ENCODE measurements at regions not wholly inside any gene's neighbourhood (a gene's known extent, or its start where the extent isn't known, plus 50 kb on each side); places are given as distances from the start of the nearest gene placed in this dataset.

DNA sequence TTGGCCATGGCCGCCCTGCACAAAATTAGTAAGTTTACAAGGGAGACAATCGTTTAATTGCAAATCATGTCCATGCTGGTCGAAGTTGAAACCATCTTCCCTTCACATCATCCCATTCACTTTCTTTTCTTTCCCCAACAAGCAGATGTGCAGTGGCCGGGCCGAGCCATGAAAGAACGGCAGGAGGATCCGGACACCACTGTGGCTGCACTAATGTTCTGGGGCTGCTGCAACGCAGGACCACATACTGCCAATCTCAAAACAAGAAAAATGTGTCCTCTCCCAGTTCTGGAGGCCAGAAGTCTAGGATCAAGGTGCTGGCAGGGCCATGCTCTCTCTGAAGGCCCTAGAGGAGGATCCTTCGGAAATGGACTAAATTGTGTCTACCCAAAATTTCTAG, 227.4 kb upstream of the MYT1L start:
- CTCF ChIA-PET: no interaction called here
- Mint-ChIP-seq H3K4me1 (no peaks in the 10 kb centered on the region), H3K9me3 (peaks cover 2% of the 10 kb centered on the region), H3K27me3 (no peaks in the 10 kb centered on the region), H3K27ac (no peak overlapping the region), H3K36me3 (ENCODE audit: low read depth) (no peaks in the 10 kb centered on the region), H3K4me3 (no peak overlapping the region)
- DNase-seq: no peak
- POLR2A ChIA-PET: no interaction called here

DNA sequence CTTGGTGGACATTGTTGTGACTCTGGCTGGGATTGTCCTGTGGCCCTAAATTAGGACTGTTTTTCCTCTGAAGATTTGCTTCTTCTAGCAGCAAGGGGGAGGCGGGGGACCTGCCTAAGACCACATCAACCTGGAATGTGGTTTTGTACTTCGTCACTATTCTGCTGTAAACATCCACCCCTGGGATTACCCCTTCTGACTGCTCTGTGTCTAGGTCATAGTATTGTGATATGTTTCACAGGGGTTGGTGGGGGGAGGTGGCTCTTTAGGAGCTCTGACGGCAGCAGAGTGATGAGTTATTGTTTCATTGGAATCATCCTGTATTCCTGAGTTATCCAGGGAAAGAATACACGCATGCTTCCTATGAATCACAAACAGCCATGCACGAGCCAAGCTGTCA, 226.4 kb upstream of the MYT1L start:
- ChIA-PET POLR2A (no interaction called here), CTCF (no interaction called here)
- H3K27ac Mint-ChIP-seq: no peak overlapping the region
- no peaks in the 10 kb centered on the region for H3K4me1 Mint-ChIP-seq
- no peaks in the 10 kb centered on the region for H3K27me3 Mint-ChIP-seq
- H3K9me3 Mint-ChIP-seq: peaks cover 7% of the 10 kb centered on the region
- no peaks in the 10 kb centered on the region for H3K36me3 Mint-ChIP-seq (ENCODE audit: low read depth)
- H3K4me3 Mint-ChIP-seq: no peak overlapping the region
- DNase-seq: no peak

DNA sequence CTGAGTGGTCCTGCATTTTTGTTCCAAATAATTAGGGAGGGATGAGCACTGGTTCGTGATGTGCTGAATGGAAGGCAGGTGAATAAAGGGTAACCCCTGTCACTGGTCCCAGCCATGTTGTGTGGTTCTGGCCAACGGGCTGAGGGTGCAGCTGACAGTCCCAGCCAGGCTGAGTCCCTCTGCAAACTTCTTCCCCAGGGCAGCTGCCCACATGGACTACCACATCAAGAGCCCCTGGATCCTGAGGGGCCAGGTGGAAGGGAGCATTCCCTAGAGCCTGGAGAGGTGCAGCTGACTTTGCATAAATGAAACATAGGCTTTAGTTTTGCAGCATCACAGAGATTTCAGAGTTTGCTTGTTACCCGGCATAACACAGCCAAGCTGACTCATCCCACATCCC, 219.8 kb upstream of the MYT1L start:
- CTCF ChIA-PET: no interaction called here
- POLR2A ChIA-PET: no interaction called here
- H3K27ac Mint-ChIP-seq: no peak overlapping the region
- H3K36me3 Mint-ChIP-seq (ENCODE audit: low read depth): no peaks in the 10 kb centered on the region
- H3K4me1 Mint-ChIP-seq: no peaks in the 10 kb centered on the region
- DNase-seq: no peak
- H3K9me3 Mint-ChIP-seq: peaks cover 10% of the 10 kb centered on the region
- no peak overlapping the region for H3K4me3 Mint-ChIP-seq
- H3K27me3 Mint-ChIP-seq: no peaks in the 10 kb centered on the region

DNA sequence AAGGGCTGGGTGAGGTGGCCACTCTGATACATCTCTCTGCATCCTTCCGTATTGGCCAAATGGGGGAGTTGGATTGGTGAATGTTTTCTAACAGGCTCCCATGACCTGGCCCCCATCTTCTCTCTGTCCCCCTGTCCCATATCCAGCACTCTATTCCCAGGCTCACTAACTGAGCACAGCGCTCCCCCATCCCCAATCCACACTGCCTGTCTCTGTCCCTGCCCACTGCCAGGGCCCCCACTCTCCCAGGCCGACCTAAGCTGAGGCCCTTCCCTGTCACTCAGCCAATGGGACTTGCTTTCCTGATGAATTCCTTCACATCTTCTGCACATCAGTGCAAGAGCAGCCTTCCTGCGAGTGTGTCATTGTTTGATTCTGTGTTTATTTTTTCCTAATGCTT, 216.8 kb upstream of the MYT1L start:
- Mint-ChIP-seq H3K9me3 (peaks cover 4% of the 10 kb centered on the region), H3K4me3 (no peak overlapping the region), H3K27ac (no peak overlapping the region), H3K36me3 (ENCODE audit: low read depth) (no peaks in the 10 kb centered on the region), H3K4me1 (no peaks in the 10 kb centered on the region), H3K27me3 (no peaks in the 10 kb centered on the region)
- no peak for DNase-seq
- ChIA-PET POLR2A (no interaction called here), CTCF (no interaction called here)

DNA sequence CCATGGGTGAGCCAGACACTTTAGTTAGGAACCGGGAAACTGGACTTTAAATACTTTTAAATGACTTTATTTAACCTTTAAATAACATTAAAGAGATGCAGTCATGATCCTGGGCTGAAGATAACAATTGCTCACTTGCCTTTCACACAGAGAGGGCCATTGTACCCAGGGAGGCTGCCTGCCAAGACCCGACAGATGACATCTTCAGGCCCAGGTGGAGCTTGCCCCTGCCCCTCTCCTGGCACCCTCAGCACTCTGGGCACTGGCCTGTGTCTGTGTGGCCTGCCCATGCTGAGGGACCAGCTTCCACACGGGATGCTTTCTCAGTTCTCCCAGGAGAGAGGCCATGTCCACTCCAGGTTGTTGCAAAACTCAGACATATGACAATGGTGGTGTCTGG, 216.4 kb upstream of the MYT1L start:
- ChIA-PET CTCF (no interaction called here), POLR2A (no interaction called here)
- DNase-seq: no peak
- Mint-ChIP-seq H3K4me1 (no peaks in the 10 kb centered on the region), H3K4me3 (no peak overlapping the region), H3K36me3 (ENCODE audit: low read depth) (no peaks in the 10 kb centered on the region), H3K9me3 (peaks cover 3% of the 10 kb centered on the region), H3K27me3 (no peaks in the 10 kb centered on the region), H3K27ac (no peak overlapping the region)

DNA sequence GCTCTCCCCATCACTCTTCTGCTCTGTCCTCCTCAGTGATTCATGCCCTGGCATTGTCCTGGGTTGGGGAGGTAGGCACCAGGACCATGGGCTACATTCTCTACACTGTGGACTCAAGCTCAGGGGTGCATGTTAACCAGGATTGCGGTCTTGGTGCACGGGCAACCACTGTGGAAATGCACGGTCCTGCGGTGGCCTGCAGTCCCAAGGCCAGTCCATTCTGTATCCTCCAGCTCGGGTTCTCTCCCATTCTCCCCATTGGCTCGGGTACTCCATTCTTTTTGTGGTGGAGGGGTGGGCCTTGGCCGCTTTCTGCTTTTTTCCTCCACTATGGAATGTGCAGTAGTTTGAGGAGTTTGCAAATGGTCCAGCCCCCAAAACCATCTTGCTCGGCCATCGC, 215.0 kb upstream of the MYT1L start:
- H3K4me3 Mint-ChIP-seq: no peak overlapping the region
- no peak for DNase-seq
- POLR2A ChIA-PET: no interaction called here
- H3K36me3 Mint-ChIP-seq (ENCODE audit: low read depth): no peaks in the 10 kb centered on the region
- CTCF ChIA-PET: no interaction called here
- H3K27ac Mint-ChIP-seq: no peak overlapping the region
- no peaks in the 10 kb centered on the region for H3K4me1 Mint-ChIP-seq
- H3K9me3 Mint-ChIP-seq: peaks cover 3% of the 10 kb centered on the region
- H3K27me3 Mint-ChIP-seq: no peaks in the 10 kb centered on the region

DNA sequence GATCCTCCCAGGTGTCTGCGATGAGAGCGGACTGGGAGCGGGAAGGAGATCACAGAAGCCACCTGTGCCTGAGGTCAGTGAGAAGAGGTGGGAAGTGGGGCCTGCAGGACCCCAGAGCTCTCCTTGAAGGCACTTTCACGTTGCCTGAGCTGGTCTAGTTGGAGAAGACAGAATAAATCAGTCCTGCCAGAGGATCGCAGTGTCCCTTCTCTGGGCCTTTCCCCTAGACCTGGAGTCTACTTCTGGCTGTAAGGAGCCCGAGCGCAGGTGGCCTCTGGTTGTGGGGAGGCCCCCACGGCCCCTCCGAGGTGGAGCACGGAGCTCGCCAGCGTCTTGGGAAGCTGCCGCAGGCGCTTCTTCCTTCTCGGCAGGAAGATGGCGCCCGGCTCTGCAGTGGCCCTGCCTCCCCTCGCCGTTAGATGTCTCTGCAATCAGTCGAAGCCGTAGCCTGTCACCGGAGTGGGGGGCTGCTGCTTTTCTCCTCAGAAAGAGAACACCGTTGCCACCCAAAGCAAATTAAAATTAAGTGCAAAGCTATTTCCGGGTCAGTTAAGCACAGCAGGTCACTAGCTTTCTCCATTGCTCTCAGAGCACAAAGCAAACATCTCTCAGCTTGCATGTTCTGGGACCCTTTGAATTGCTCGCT, 212.0 kb upstream of the MYT1L start:
- no peak for DNase-seq
- ChIA-PET POLR2A (no interaction called here), CTCF (no interaction called here)
- Mint-ChIP-seq H3K4me1 (no peaks in the 10 kb centered on the region), H3K9me3 (no peaks in the 10 kb centered on the region), H3K36me3 (ENCODE audit: low read depth) (no peaks in the 10 kb centered on the region), H3K27ac (no peak overlapping the region), H3K27me3 (no peaks in the 10 kb centered on the region), H3K4me3 (no peak overlapping the region)

DNA sequence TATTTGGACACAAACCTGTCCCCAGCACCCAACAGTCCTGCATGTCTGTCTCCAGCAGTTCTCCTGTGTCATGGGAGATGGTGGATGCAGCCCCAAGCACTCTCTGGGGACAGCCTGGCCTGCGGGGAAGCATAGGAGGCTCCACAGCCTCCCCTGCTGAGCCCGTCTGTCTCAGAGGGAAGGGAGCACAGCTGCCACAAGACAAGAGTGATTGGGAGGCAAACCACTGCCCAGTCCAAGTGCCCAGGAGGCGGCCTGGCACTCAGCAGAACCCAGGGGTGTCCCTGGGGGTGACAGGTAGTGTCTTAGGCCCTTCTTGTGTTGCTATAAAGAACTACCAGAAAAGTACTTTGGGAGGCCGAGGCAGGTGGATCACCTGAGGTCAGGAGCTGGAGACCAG, 211.2 kb upstream of the MYT1L start:
- ChIA-PET POLR2A (no interaction called here), CTCF (interaction anchor here (0.5 kb wide), 1 partner anchor 70 kb away, joined by 3 read pairs; no protein-coding TSS in a partner anchor)
- Mint-ChIP-seq H3K27ac (no peak overlapping the region), H3K27me3 (no peaks in the 10 kb centered on the region), H3K9me3 (no peaks in the 10 kb centered on the region), H3K4me1 (no peaks in the 10 kb centered on the region), H3K36me3 (ENCODE audit: low read depth) (no peaks in the 10 kb centered on the region), H3K4me3 (no peak overlapping the region)
- DNase-seq: no peak

DNA sequence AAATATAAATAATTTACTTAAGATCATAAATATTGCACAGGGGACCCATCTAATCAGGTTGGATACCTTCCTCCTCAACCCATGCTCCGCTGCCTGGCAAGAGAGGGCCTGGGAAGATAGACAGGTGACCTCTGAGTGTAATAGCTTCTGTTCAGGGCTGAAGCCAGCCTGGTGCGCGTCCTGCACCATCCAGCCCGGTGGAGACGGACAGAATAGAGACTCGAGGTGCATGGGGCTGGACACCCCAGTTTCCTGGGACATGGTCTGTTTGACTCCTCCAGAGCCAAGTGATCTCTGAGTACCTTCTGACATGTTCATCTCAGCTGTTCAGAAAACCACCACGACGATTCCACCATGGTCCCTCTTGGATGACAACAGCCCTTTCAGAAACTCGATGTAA, 209.3 kb upstream of the MYT1L start:
- Mint-ChIP-seq H3K4me1 (no peaks in the 10 kb centered on the region), H3K27me3 (no peaks in the 10 kb centered on the region), H3K4me3 (no peak overlapping the region), H3K9me3 (no peaks in the 10 kb centered on the region), H3K36me3 (ENCODE audit: low read depth) (no peaks in the 10 kb centered on the region), H3K27ac (no peak overlapping the region)
- ChIA-PET POLR2A (no interaction called here), CTCF (interaction anchor here (0.6 kb wide), 1 partner anchor 350 kb away, joined by 3 read pairs; no protein-coding TSS in a partner anchor)
- no peak for DNase-seq

DNA sequence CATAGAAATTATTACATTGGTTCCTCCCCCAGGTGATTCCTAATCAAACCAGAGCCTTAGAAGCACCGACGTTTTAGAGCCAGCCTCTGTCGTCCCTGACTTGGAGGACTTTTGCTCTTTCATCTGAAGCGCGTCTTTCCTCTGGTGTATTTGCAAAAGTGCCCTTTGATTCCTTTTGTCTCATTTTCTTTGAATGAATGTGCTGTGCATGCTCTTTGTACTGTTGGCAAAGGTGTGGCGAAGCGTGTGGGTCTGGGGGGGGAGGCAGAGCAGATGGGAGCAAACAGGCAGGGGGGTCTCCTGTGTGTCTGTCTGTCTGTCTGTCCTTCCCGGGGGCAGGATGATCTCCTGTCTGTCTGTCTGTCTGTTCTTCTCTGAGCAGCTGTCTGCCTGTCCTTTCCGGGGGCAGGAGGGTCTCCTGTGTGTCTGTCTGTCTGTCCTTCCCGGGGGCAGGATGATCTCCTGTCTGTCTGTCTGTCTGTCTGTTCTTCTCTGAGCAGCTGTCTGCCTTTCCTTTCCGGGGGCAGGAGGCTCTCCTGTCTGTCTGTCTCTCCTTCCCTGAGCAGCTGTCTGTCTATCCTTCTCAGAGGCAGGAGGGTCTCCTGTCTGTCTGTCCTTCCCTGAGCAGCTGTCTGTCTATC, 205.5 kb upstream of the MYT1L start:
- POLR2A ChIA-PET: no interaction called here
- Mint-ChIP-seq H3K27me3 (no peaks in the 10 kb centered on the region), H3K4me1 (no peaks in the 10 kb centered on the region), H3K4me3 (no peak overlapping the region), H3K36me3 (ENCODE audit: low read depth) (no peaks in the 10 kb centered on the region), H3K27ac (no peak overlapping the region), H3K9me3 (no peaks in the 10 kb centered on the region)
- CTCF ChIA-PET: no interaction called here
- DNase-seq: no peak

DNA sequence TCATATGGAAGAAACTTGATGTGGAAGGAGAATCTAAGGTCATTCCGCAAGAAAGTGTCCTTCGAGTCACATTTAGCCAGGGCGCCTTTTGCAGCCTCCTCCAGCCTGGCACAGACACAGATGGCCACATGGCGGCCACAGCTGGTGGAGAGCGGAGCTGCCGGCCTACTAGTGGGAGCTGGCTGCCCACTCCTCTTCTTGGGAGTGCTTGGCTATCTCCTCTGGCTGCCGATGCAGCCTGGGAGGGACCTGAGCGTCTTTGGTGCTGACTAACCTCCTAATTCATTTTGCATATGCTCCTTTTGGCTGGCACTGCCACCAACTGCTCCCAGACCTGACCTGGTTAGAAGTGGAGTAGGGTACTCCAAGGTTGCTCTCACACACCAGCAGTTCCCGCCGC, 199.3 kb upstream of the MYT1L start:
- no peak for DNase-seq
- H3K36me3 Mint-ChIP-seq (ENCODE audit: low read depth): no peaks in the 10 kb centered on the region

DNA sequence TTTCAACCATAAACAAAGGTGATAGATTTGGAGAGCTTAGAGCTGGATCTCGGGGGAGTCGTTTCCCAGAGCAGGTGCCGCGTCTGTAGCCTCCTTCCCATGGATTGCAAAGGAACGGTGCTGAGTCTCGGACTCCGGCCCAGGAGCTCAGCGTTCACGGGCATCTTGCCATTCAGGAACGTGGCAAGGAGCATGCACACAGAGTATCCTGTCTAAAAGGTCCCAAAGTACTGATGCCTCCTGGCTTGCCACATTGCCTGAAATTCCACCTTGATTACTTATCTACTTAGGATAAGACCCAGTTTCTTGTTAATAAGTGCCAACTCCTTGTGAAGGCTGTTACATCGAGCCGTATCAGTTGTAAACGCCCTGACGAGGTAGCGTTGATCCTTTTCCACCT, 197.8 kb upstream of the MYT1L start:
- H3K27ac Mint-ChIP-seq: no peak overlapping the region
- H3K4me1 Mint-ChIP-seq: no peaks in the 10 kb centered on the region
- DNase-seq: no peak
- ChIA-PET POLR2A (no interaction called here), CTCF (no interaction called here)
- H3K36me3 Mint-ChIP-seq (ENCODE audit: low read depth): no peaks in the 10 kb centered on the region
- no peaks in the 10 kb centered on the region for H3K27me3 Mint-ChIP-seq
- no peaks in the 10 kb centered on the region for H3K9me3 Mint-ChIP-seq
- no peak overlapping the region for H3K4me3 Mint-ChIP-seq

More for the DNA sequence above, 199.3 kb upstream of the MYT1L start:
- H3K27me3 Mint-ChIP-seq: no peaks in the 10 kb centered on the region
- no peaks in the 10 kb centered on the region for H3K4me1 Mint-ChIP-seq
- POLR2A ChIA-PET: no interaction called here
- CTCF ChIA-PET: no interaction called here
- H3K27ac Mint-ChIP-seq: no peak overlapping the region
- H3K9me3 Mint-ChIP-seq: no peaks in the 10 kb centered on the region
- H3K4me3 Mint-ChIP-seq: no peak overlapping the region

DNA sequence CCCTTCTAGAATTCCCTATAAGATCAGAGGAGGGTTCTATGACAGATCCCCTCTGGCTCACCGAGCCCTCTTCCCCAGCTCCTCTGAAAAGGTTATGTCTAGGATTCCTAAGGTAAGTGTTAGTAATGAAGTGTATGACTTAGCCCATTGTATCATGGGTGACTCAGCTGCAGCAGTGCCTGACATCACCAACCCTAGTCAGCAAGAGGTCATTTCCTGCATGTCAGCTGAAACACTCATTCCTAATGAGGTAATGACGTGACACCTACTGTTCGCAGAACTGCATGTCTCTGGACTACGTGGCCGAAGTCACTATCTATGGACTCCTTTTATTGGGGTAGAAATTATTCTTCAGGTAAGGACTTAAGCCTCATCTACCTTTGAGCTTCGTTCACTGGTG, 196.1 kb upstream of the MYT1L start:
- Mint-ChIP-seq H3K9me3 (no peaks in the 10 kb centered on the region), H3K36me3 (ENCODE audit: low read depth) (no peaks in the 10 kb centered on the region), H3K4me3 (no peak overlapping the region), H3K27ac (no peak overlapping the region), H3K4me1 (no peaks in the 10 kb centered on the region), H3K27me3 (no peaks in the 10 kb centered on the region)
- DNase-seq: no peak
- CTCF ChIA-PET: interaction anchor here (0.6 kb wide), 1 partner anchor 18 kb away, joined by 3 read pairs; no protein-coding TSS in a partner anchor
- POLR2A ChIA-PET: no interaction called here

DNA sequence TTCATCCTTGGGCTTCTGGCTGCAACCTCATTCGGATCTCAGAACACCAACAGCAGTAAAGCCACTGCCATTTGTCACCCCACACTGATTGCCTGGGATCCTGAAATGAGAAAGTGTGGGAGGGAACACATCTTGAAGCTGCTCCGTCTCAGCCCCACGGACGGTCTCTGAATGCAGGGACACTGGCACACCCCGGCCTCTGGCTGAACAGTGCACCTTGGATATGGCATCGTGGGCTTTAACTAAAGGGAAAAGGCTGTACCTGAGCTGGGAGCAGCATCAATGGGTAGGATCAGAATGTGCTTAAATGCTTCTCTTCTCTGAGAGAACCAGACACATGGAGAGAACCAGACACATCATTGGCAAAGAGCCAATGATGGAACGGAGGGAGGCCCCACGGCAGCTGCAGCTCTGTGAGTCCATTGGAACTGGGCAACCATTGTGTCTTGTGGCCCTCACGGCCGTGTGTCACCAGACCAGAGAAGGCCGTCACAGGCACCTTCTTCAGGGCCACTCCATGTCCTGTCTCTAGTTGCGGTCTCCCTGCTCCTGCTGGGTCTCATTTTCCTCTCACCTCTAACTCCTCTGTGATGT, 193.4 kb upstream of the MYT1L start:
- H3K4me3 Mint-ChIP-seq: no peak overlapping the region
- no peaks in the 10 kb centered on the region for H3K4me1 Mint-ChIP-seq
- no peaks in the 10 kb centered on the region for H3K9me3 Mint-ChIP-seq
- no peaks in the 10 kb centered on the region for H3K36me3 Mint-ChIP-seq (ENCODE audit: low read depth)
- POLR2A ChIA-PET: no interaction called here
- CTCF ChIA-PET: no interaction called here
- peaks cover 2% of the 10 kb centered on the region for H3K27me3 Mint-ChIP-seq
- no peak overlapping the region for H3K27ac Mint-ChIP-seq
- no peak for DNase-seq

Measured in activated CD4-positive, alpha-beta T cell treated with anti-CD3 and anti-CD28 coated beads, Interleukin-2, amount 10 ng/mL, durations not matched to agents 7 days and 5 days (primary cell).